WTC11 (cell line): ENCODE measurements at regions not wholly inside any gene's neighbourhood (a gene's known extent, or its start where the extent isn't known, plus 50 kb on each side); places are given as distances from the start of the nearest gene placed in this dataset.

ENCODE experiments used
- ATAC-seq: fragments of 200-7000 bp; cut with Tn5 transposase; 2 replicates; pipeline ENCODE4 v1.10.0; 2021; ENCODE audit warnings: mild to moderate bottlenecking, moderate library complexity
- CTCF ChIA-PET: fragments of 300-600 bp; sonication (Branson Sonifier 250); formaldehyde crosslinking; loops from one replicate; lab custom pipeline; 2021; ENCODE audit warnings: antibody characterized with exemption; lab: Charles Lee
- POLR2A ChIA-PET: fragments of 350-600 bp; sonication (Branson Sonifier 250); formaldehyde crosslinking; loops from one replicate; lab custom pipeline; 2021; ENCODE audit warnings: antibody characterized with exemption; lab: Charles Lee
- DNase-seq: peaks from one replicate; pipeline ENCODE4 v3.0.0; 2021; ENCODE audit warnings: low spot score
- H3K27ac Mint-ChIP-seq: 2 replicates; pipeline ENCODE4 v1.8.0; 2021; ENCODE audit warnings: mixed read lengths
- H3K27me3 Mint-ChIP-seq: 2 replicates; pipeline ENCODE4 v1.8.0; 2021; ENCODE audit warnings: low read depth, mild to moderate bottlenecking, moderate library complexity, mixed read lengths
- H3K36me3 Mint-ChIP-seq: 2 replicates; pipeline ENCODE4 v1.8.0; 2021; ENCODE audit warnings: mixed read lengths
- H3K4me1 Mint-ChIP-seq: 2 replicates; pipeline ENCODE4 v1.8.0; 2022; ENCODE audit warnings: mixed read lengths
- H3K4me3 Mint-ChIP-seq: 2 replicates; pipeline ENCODE4 v1.8.0; 2021; ENCODE audit warnings: mild to moderate bottlenecking, moderate library complexity, mixed read lengths
- H3K9me3 Mint-ChIP-seq: 2 replicates; pipeline ENCODE4 v1.8.0; 2021; ENCODE audit warnings: mixed read lengths
- FOXJ3 ChIP-seq: sonication (generic); formaldehyde crosslinking; IDR thresholded peaks from 2 replicates; pipeline ENCODE4 v1.9.0; 2021; ENCODE audit warnings: missing genetic modification reagents, mild to moderate bottlenecking, borderline replicate concordance
- GTF2I ChIP-seq: fragments of 250-450 bp; sonication (Bioruptor Pico); conservative IDR thresholded peaks from 2 replicates; pipeline ENCODE4 v1.4.0; 2021; ENCODE audit warnings: mild to moderate bottlenecking
- NFYB ChIP-seq: sonication (generic); formaldehyde crosslinking; conservative IDR thresholded peaks from 2 replicates; pipeline ENCODE4 v1.8.0; 2022; ENCODE audit warnings: low read depth, missing genetic modification reagents
- NR1H2 ChIP-seq: sonication (generic); formaldehyde crosslinking; IDR thresholded peaks from 2 replicates; pipeline ENCODE4 v1.9.0; 2021; ENCODE audit warnings: mild to moderate bottlenecking, moderate library complexity, missing genetic modification reagents
- PRRX2 ChIP-seq: fragments of 250-450 bp; sonication (Bioruptor Pico); IDR thresholded peaks from 2 replicates; pipeline ENCODE4 v1.8.0; 2021; ENCODE audit warnings: mild to moderate bottlenecking
- RELA ChIP-seq: sonication (generic); formaldehyde crosslinking; IDR thresholded peaks from 2 replicates; pipeline ENCODE4 v1.8.1; 2022; ENCODE audit warnings: missing genetic modification reagents, mild to moderate bottlenecking, borderline replicate concordance
- SMAD4 ChIP-seq: sonication (generic); formaldehyde crosslinking; IDR thresholded peaks from 2 replicates; pipeline ENCODE4 v1.8.0; 2022; ENCODE audit warnings: mild to moderate bottlenecking, missing genetic modification reagents
- SP1 ChIP-seq: sonication (generic); formaldehyde crosslinking; conservative IDR thresholded peaks from 2 replicates; pipeline ENCODE4 v1.8.1; 2022; ENCODE audit warnings: missing genetic modification reagents
- TEAD4 ChIP-seq: sonication (generic); formaldehyde crosslinking; IDR thresholded peaks from 2 replicates; pipeline ENCODE4 v1.8.0; 2022; ENCODE audit warnings: mild to moderate bottlenecking, missing genetic modification reagents
- ZNF219 ChIP-seq: sonication (generic); formaldehyde crosslinking; IDR thresholded peaks from 2 replicates; pipeline ENCODE4 v1.8.0; 2023; ENCODE audit warnings: missing genetic modification reagents, mild to moderate bottlenecking, borderline replicate concordance
- ZNF232 ChIP-seq: sonication (generic); formaldehyde crosslinking; IDR thresholded peaks from 2 replicates; pipeline ENCODE4 v1.8.0; 2022; ENCODE audit warnings: mild to moderate bottlenecking, missing genetic modification reagents
- ZNF396 ChIP-seq: fragments of 250-450 bp; sonication (Bioruptor Pico); IDR thresholded peaks from 2 replicates; pipeline ENCODE4 v1.8.0; 2021; ENCODE audit warnings: mild to moderate bottlenecking, moderate library complexity, borderline replicate concordance
- ZNF423 ChIP-seq: fragments of 250-450 bp; sonication (Bioruptor Pico); IDR thresholded peaks from 2 replicates; pipeline ENCODE4 v2.1.2; 2022; ENCODE audit warnings: mild to moderate bottlenecking, moderate library complexity
- ZNF425 ChIP-seq: fragments of 250-450 bp; sonication (Bioruptor Pico); conservative IDR thresholded peaks from 2 replicates; pipeline ENCODE4 v1.9.0; 2021; ENCODE audit warnings: mild to moderate bottlenecking
- TF ChIP-seq, protein P1 (sequence below): sonication (generic); formaldehyde crosslinking; IDR thresholded peaks from 2 replicates; pipeline ENCODE4 v1.8.1; 2023; ENCODE audit warnings: mild to moderate bottlenecking, missing genetic modification reagents, moderate library complexity
- TF ChIP-seq, protein P2 (sequence below): sonication (generic); formaldehyde crosslinking; IDR thresholded peaks from 2 replicates; pipeline ENCODE4 v1.8.0; 2022; ENCODE audit warnings: mild to moderate bottlenecking, missing genetic modification reagents
- TF ChIP-seq, protein P3 (sequence below): sonication (generic); formaldehyde crosslinking; IDR thresholded peaks from 2 replicates; pipeline ENCODE4 v1.8.1; 2022; ENCODE audit warnings: mild to moderate bottlenecking, missing genetic modification reagents, moderate library complexity, borderline replicate concordance
- TF ChIP-seq, protein P4 (sequence below): sonication (generic); formaldehyde crosslinking; IDR thresholded peaks from 2 replicates; pipeline ENCODE4 v1.8.0; 2023; ENCODE audit warnings: missing genetic modification reagents, mild to moderate bottlenecking, borderline replicate concordance
- TF ChIP-seq, protein P5 (sequence below): fragments of 250-450 bp; sonication (Bioruptor Pico); IDR thresholded peaks from 2 replicates; pipeline ENCODE4 v1.9.0; 2021; ENCODE audit warnings: mild to moderate bottlenecking

DNA sequence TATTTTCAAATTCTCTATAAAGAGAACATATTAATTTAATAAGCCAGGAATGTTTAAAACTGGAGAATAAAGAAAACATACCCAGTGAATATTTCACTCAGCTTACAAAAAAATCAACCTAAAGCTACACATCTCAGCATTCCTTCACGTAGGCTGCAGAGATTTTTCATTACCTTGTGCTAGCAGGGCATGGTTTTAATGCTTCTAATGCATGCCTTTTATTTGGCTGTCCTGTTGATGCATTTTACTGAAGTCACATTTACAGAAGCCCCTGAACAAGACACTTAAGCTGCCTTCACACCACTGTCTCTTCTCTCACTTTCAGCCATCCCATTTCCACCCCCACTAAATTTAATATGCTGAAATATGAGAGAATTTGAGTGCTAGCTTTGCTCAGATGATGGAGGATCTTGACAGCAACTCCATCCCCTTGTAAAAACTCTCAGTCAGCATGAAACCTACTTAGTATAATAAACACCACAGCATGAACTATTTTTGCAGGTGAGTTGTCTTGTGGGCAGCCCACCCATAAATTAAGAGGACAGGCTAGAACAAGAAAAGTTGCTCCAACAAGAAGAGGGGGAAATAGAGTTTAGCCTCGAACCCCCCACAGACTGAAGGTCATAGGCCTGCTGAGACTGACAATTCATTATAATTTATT, 159.4 kb downstream of the SIM1 start:
- Mint-ChIP-seq H3K36me3 (no peaks in the 10 kb centered on the region), H3K27ac (no peak overlapping the region), H3K27me3 (no peaks in the 10 kb centered on the region), H3K4me1 (peaks cover 26% of the 10 kb centered on the region), H3K9me3 (no peaks in the 10 kb centered on the region), H3K4me3 (no peak overlapping the region)
- ChIA-PET CTCF (interaction anchor here (0.7 to 1.4 kb wide), 7 partner anchors 14 to 304 kb away, joined by 3 to 5 read pairs (median 3); no protein-coding TSS in a partner anchor), POLR2A (no interaction called here)
- no peak for DNase-seq
- no peak for ATAC-seq
- no peak for TF ChIP-seq ZNF396 (CRISPR knock-in tag)

GRCh38 chr6:100304575-100304974, 160.1 kb downstream of the SIM1 start:
- CTCF ChIA-PET = interaction anchor here (0.7 to 1.4 kb wide), 7 partner anchors 13 to 303 kb away, joined by 3 to 5 read pairs (median 3); no protein-coding TSS in a partner anchor
- ATAC-seq (peak; percentile 41; the same call in 1 of the 2 replicates), DNase-seq (no peak)
- Mint-ChIP-seq H3K4me3 (no peak overlapping the region), H3K4me1 (peaks cover 26% of the 10 kb centered on the region), H3K27ac (no peak overlapping the region), H3K36me3 (no peaks in the 10 kb centered on the region), H3K27me3 (no peaks in the 10 kb centered on the region), H3K9me3 (no peaks in the 10 kb centered on the region)
- POLR2A ChIA-PET = no interaction called here
- TF ChIP-seq ZNF232 (no peak), NR1H2 (CRISPR knock-in tag) (no peak), ZNF423 (CRISPR knock-in tag) (no peak), RELA (CRISPR knock-in tag) (no peak), TEAD4 (no peak)
- TF ChIP-seq, protein P1, sequence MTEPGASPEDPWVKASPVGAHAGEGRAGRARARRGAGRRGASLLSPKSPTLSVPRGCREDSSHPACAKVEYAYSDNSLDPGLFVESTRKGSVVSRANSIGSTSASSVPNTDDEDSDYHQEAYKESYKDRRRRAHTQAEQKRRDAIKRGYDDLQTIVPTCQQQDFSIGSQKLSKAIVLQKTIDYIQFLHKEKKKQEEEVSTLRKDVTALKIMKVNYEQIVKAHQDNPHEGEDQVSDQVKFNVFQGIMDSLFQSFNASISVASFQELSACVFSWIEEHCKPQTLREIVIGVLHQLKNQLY (CRISPR knock-in tag) = no peak
- TF ChIP-seq, protein P2, sequence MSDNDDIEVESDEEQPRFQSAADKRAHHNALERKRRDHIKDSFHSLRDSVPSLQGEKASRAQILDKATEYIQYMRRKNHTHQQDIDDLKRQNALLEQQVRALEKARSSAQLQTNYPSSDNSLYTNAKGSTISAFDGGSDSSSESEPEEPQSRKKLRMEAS (CRISPR knock-in tag) = no peak

DNA sequence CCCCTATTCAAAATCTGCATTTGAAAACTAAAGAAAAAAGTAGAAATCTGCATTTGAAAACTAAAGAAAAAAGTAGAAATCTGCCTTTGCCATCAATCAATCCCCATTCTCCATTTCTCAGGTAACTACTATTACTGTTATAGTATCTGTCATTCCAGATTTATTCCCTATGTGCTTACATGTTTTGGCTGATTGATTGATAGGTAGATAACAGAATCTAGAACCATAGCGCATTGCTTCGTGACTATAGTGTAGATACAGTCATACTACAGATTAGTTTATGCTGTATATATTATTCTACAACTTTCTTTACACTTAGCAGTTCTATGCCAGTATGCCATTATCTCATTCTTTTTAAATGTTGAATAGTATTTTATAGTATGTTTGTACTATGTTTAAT, 163.0 kb downstream of the SIM1 start:
- Mint-ChIP-seq H3K4me1 (peaks cover 24% of the 10 kb centered on the region), H3K27me3 (no peaks in the 10 kb centered on the region), H3K9me3 (no peaks in the 10 kb centered on the region), H3K27ac (no peak overlapping the region), H3K36me3 (no peaks in the 10 kb centered on the region), H3K4me3 (no peak overlapping the region)
- ChIA-PET POLR2A (no interaction called here), CTCF (no interaction called here)
- DNase-seq (no peak), ATAC-seq (no peak)
- TF ChIP-seq, protein P3, sequence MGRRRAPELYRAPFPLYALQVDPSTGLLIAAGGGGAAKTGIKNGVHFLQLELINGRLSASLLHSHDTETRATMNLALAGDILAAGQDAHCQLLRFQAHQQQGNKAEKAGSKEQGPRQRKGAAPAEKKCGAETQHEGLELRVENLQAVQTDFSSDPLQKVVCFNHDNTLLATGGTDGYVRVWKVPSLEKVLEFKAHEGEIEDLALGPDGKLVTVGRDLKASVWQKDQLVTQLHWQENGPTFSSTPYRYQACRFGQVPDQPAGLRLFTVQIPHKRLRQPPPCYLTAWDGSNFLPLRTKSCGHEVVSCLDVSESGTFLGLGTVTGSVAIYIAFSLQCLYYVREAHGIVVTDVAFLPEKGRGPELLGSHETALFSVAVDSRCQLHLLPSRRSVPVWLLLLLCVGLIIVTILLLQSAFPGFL (CRISPR knock-in tag) = no peak
- TF ChIP-seq SP1 (no peak), ZNF219 (CRISPR knock-in tag) (no peak), GTF2I (CRISPR knock-in tag) (no peak), PRRX2 (no peak), FOXJ3 (CRISPR knock-in tag) (no peak), ZNF425 (CRISPR knock-in tag) (no peak), SMAD4 (no peak), NR1H2 (CRISPR knock-in tag) (no peak), NFYB (CRISPR knock-in tag) (no peak)
- TF ChIP-seq, protein P4, sequence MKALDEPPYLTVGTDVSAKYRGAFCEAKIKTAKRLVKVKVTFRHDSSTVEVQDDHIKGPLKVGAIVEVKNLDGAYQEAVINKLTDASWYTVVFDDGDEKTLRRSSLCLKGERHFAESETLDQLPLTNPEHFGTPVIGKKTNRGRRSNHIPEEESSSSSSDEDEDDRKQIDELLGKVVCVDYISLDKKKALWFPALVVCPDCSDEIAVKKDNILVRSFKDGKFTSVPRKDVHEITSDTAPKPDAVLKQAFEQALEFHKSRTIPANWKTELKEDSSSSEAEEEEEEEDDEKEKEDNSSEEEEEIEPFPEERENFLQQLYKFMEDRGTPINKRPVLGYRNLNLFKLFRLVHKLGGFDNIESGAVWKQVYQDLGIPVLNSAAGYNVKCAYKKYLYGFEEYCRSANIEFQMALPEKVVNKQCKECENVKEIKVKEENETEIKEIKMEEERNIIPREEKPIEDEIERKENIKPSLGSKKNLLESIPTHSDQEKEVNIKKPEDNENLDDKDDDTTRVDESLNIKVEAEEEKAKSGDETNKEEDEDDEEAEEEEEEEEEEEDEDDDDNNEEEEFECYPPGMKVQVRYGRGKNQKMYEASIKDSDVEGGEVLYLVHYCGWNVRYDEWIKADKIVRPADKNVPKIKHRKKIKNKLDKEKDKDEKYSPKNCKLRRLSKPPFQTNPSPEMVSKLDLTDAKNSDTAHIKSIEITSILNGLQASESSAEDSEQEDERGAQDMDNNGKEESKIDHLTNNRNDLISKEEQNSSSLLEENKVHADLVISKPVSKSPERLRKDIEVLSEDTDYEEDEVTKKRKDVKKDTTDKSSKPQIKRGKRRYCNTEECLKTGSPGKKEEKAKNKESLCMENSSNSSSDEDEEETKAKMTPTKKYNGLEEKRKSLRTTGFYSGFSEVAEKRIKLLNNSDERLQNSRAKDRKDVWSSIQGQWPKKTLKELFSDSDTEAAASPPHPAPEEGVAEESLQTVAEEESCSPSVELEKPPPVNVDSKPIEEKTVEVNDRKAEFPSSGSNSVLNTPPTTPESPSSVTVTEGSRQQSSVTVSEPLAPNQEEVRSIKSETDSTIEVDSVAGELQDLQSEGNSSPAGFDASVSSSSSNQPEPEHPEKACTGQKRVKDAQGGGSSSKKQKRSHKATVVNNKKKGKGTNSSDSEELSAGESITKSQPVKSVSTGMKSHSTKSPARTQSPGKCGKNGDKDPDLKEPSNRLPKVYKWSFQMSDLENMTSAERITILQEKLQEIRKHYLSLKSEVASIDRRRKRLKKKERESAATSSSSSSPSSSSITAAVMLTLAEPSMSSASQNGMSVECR (CRISPR knock-in tag) = no peak
- TF ChIP-seq, protein P5, sequence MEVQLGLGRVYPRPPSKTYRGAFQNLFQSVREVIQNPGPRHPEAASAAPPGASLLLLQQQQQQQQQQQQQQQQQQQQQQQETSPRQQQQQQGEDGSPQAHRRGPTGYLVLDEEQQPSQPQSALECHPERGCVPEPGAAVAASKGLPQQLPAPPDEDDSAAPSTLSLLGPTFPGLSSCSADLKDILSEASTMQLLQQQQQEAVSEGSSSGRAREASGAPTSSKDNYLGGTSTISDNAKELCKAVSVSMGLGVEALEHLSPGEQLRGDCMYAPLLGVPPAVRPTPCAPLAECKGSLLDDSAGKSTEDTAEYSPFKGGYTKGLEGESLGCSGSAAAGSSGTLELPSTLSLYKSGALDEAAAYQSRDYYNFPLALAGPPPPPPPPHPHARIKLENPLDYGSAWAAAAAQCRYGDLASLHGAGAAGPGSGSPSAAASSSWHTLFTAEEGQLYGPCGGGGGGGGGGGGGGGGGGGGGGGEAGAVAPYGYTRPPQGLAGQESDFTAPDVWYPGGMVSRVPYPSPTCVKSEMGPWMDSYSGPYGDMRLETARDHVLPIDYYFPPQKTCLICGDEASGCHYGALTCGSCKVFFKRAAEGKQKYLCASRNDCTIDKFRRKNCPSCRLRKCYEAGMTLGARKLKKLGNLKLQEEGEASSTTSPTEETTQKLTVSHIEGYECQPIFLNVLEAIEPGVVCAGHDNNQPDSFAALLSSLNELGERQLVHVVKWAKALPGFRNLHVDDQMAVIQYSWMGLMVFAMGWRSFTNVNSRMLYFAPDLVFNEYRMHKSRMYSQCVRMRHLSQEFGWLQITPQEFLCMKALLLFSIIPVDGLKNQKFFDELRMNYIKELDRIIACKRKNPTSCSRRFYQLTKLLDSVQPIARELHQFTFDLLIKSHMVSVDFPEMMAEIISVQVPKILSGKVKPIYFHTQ (CRISPR knock-in tag) = no peak
